MCF 10A (cell line): ENCODE measurements at regions not wholly inside any gene's neighbourhood (a gene's known extent, or its start where the extent isn't known, plus 50 kb on each side); places are given as distances from the start of the nearest gene placed in this dataset.

Experiments
- BruUV-seq: library from RNA; stranded (reverse); fragments of 400-500 nt; replicated peaks from 2 replicates; lab custom pipeline; 2021; lab: Mats Ljungman, UMichigan
- CTCF ChIA-PET: fragments of 300-600 bp; sonication (Branson Sonifier 250); formaldehyde crosslinking; extraction: SDS; loops from one replicate; lab custom pipeline; 2021; ENCODE audit warnings: antibody characterized with exemption, inconsistent platforms; lab: Yijun Ruan, JAX
- POLR2A ChIA-PET: fragments of 300-600, 350-650 bp; sonication (Branson Sonifier 250); formaldehyde crosslinking; extraction: SDS; loops from one replicate; lab custom pipeline; 2020; ENCODE audit warnings: antibody characterized with exemption, inconsistent platforms; lab: Yijun Ruan, JAX
- DNase-seq: peaks from one replicate; pipeline ENCODE4 v3.0.0-alpha.2; 2018; ENCODE audit not compliant: unreplicated experiment
- H3K27ac Mint-ChIP-seq: one replicate; pipeline ENCODE4 v1.8.0; 2022; ENCODE audit warnings: mild to moderate bottlenecking, low read depth, mixed read lengths; ENCODE audit not compliant: unreplicated experiment
- H3K27me3 Mint-ChIP-seq: one replicate; pipeline ENCODE4 v1.8.0; 2022; ENCODE audit warnings: mixed read lengths; ENCODE audit not compliant: insufficient read depth, unreplicated experiment
- H3K36me3 Mint-ChIP-seq: one replicate; pipeline ENCODE4 v1.8.0; 2022; ENCODE audit warnings: mild to moderate bottlenecking, moderate library complexity, mixed read lengths; ENCODE audit not compliant: insufficient read depth, unreplicated experiment
- H3K4me1 Mint-ChIP-seq: one replicate; pipeline ENCODE4 v1.8.0; 2022; ENCODE audit warnings: mixed read lengths; ENCODE audit not compliant: insufficient read depth, unreplicated experiment
- H3K4me3 Mint-ChIP-seq: one replicate; pipeline ENCODE4 v1.8.0; 2022; ENCODE audit warnings: mild to moderate bottlenecking, moderate library complexity, mixed read lengths; ENCODE audit not compliant: unreplicated experiment
- H3K9me3 Mint-ChIP-seq: one replicate; pipeline ENCODE4 v1.8.0; 2022; ENCODE audit warnings: mixed read lengths; ENCODE audit not compliant: unreplicated experiment
- CTCF ChIP-seq: fragments of 200-600 bp; IDR thresholded peaks from one replicate; pipeline ENCODE4 v1.8.0; 2022; ENCODE audit warnings: antibody characterized with exemption, mild to moderate bottlenecking; ENCODE audit not compliant: unreplicated experiment
- intact Hi-C: fragments of 100-400 bp; cut with micrococcal nuclease; formaldehyde crosslinking; loops from 2 replicates; pipeline ENCODE4 v1.14.1; 2022

- Mint-ChIP-seq H3K9me3 (no peaks in the 10 kb centered on the region), H3K4me1 (no peaks in the 10 kb centered on the region), H3K4me3 (no peak overlapping the region), H3K36me3 (no peaks in the 10 kb centered on the region), H3K27ac (no peak overlapping the region), H3K27me3 (no peaks in the 10 kb centered on the region)
- CTCF ChIA-PET = interaction anchor here (0.6 to 3.1 kb wide), 4 partner anchors 9 to 20 kb away, joined by 3 to 23 read pairs (median 4); no protein-coding TSS in a partner anchor
- POLR2A ChIA-PET = no interaction called here
- DNase-seq = no peak
- no TSS peak for BruUV-seq
- no peak for TF ChIP-seq CTCF
- intact Hi-C loops = no loop called here
Measured at GRCh38 chr14:22185789-22186188, 403.2 kb downstream of the DAD1 start.

DNA sequence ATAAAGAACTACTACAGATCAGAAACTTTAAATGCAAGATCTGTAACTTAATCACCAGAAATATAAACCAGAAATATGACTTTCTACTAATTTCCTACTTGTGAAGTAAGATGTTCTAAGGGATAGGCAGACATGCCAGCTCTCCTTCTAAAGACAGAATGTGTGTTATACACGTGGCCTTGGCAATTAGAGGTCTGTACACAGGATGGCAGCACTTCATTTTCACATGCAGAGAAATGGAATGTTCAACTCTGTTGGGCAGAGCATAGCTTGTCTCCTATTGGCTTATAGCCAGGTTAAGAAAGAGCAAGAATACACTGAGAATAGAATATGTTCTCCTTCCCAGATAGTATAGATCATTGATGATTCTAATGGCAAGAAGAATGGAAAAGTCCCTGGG lies 403.8 kb downstream of the DAD1 start:
- ChIA-PET POLR2A (no interaction called here), CTCF (interaction anchor here (0.6 to 3.1 kb wide), 4 partner anchors 10 to 20 kb away, joined by 3 to 23 read pairs (median 4); no protein-coding TSS in a partner anchor)
- Mint-ChIP-seq H3K4me1 (no peaks in the 10 kb centered on the region), H3K36me3 (no peaks in the 10 kb centered on the region), H3K27ac (no peak overlapping the region), H3K4me3 (no peak overlapping the region), H3K9me3 (no peaks in the 10 kb centered on the region), H3K27me3 (peaks cover 4% of the 10 kb centered on the region)
- TF ChIP-seq CTCF = no peak
- BruUV-seq = no TSS peak
- peak; percentile 13 for DNase-seq
- intact Hi-C loops = no loop called here

GRCh38 chr14:22184830-22185168 lies 404.2 kb downstream of the DAD1 start:
- Mint-ChIP-seq H3K4me3 (no peak overlapping the region), H3K9me3 (no peaks in the 10 kb centered on the region), H3K36me3 (no peaks in the 10 kb centered on the region), H3K27ac (no peak overlapping the region), H3K27me3 (peaks cover 7% of the 10 kb centered on the region), H3K4me1 (no peaks in the 10 kb centered on the region)
- no peak for DNase-seq
- POLR2A ChIA-PET = no interaction called here
- no TSS peak for BruUV-seq
- intact Hi-C loops = no loop called here
- TF ChIP-seq CTCF = no peak
- CTCF ChIA-PET = interaction anchor here (3.1 kb wide), 1 partner anchor 17 kb away, joined by 23 read pairs; no protein-coding TSS in a partner anchor

DNA sequence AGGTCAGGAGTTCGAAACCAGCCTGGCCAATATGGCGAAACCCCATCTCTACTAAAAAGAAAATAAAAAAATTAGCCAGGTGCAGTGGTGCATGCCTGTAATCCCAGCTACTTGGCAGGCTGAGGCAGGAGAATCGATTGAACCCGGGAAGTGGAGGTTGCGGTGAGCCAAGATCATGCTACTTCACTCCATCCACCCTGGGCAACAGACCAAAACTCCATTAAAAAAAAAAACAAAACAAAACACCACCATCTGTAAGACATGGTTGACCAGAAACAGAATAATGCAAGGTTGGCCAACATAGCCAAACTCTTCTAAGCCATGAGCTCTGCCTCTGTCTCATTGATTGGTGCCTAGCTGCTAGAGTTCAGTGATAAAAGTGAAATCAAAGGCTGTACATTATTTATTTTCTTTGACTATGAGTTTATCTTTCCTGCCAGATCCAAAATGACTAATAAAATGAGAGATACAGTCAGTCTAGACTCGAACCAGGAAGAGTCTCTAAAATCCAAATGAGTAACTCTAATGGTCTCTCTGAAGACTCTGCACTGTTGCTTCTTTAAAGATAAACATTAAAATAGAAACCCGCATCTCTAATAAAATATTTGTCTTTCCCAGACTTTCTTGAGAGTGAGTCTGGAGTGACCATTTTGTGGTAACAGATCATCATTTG lies 404.7 kb downstream of the DAD1 start:
- intact Hi-C loops = no loop called here
- no peak for DNase-seq
- no TSS peak for BruUV-seq
- H3K9me3 Mint-ChIP-seq = no peaks in the 10 kb centered on the region
- TF ChIP-seq CTCF = no peak
- H3K4me3 Mint-ChIP-seq = no peak overlapping the region
- ChIA-PET POLR2A (no interaction called here), CTCF (interaction anchor here (3.1 kb wide), 1 partner anchor 17 kb away, joined by 23 read pairs; no protein-coding TSS in a partner anchor)
- H3K4me1 Mint-ChIP-seq = no peaks in the 10 kb centered on the region
- H3K27ac Mint-ChIP-seq = no peak overlapping the region
- H3K27me3 Mint-ChIP-seq = peaks cover 13% of the 10 kb centered on the region
- no peaks in the 10 kb centered on the region for H3K36me3 Mint-ChIP-seq
